GM21515 (cell line): ENCODE measurements at regions not wholly inside any gene's neighbourhood (a gene's known extent, or its start where the extent isn't known, plus 50 kb on each side); places are given as distances from the start of the nearest gene placed in this dataset.
"Not testable (repeated sequence)": the region's sequence is repeated elsewhere in the genome, so short reads cannot be mapped to it uniquely, and the experiment has no call there.

ENCODE experiments used
- ATAC-seq: cut with Tn5 transposase; IDR thresholded peaks from one replicate; pipeline ENCODE4 v1.9.1; 2021; ENCODE audit not compliant: unreplicated experiment

- no peak for ATAC-seq
Observed at GRCh38 chr6:156612361-156612760, 164.8 kb upstream of the ARID1B start.

GRCh38 chr6:156602066-156602385, 175.2 kb upstream of the ARID1B start:
- no peak for ATAC-seq

- ATAC-seq, result no peak
Observed at GRCh38 chr6:156601152-156602065, 175.8 kb upstream of the ARID1B start.

GRCh38 chr6:156600678-156601077, 176.5 kb upstream of the ARID1B start:
- ATAC-seq, result no peak

- ATAC-seq, result no peak
Observed at GRCh38 chr6:156599978-156600590, 177.1 kb upstream of the ARID1B start.

- ATAC-seq, result no peak
Observed at GRCh38 chr6:156599366-156599765, 177.8 kb upstream of the ARID1B start.

- ATAC-seq, result no peak
Observed at GRCh38 chr6:156598855-156599180, 178.4 kb upstream of the ARID1B start.

GRCh38 chr6:156598071-156598854, 178.9 kb upstream of the ARID1B start:
- no peak for ATAC-seq

- no peak for ATAC-seq
Observed at GRCh38 chr6:156597095-156597494, 180.1 kb upstream of the ARID1B start.

GRCh38 chr6:156595476-156595875, 181.7 kb upstream of the ARID1B start:
- no peak for ATAC-seq

- ATAC-seq, result no peak
Observed at GRCh38 chr6:156593893-156594292, 183.3 kb upstream of the ARID1B start.

- ATAC-seq, result no peak
Observed at GRCh38 chr6:156593127-156593526, 184.1 kb upstream of the ARID1B start.

- no peak for ATAC-seq
Observed at GRCh38 chr6:156590482-156590881, 186.7 kb upstream of the ARID1B start.

- no peak for ATAC-seq
Observed at GRCh38 chr6:156589281-156589680, 187.9 kb upstream of the ARID1B start.

GRCh38 chr6:156587751-156588301, 189.4 kb upstream of the ARID1B start:
- no peak for ATAC-seq

GRCh38 chr6:156587071-156587470, 190.1 kb upstream of the ARID1B start:
- no peak for ATAC-seq

GRCh38 chr6:156585859-156586258, 191.3 kb upstream of the ARID1B start:
- no peak for ATAC-seq

GRCh38 chr6:156584121-156584520, 193.1 kb upstream of the ARID1B start:
- not testable (repeated sequence) for ATAC-seq

- ATAC-seq, result no peak
Observed at GRCh38 chr6:156583083-156583482, 194.1 kb upstream of the ARID1B start.

GRCh38 chr6:156582509-156582992, 194.6 kb upstream of the ARID1B start:
- no peak for ATAC-seq

- no peak for ATAC-seq
Observed at GRCh38 chr6:156579564-156579963, 197.6 kb upstream of the ARID1B start.
